Posterior vena cava (tissue), 2 donors: ENCODE measurements at regions not wholly inside any gene's neighbourhood (a gene's known extent, or its start where the extent isn't known, plus 50 kb on each side); places are given as distances from the start of the nearest gene placed in this dataset.
A peak's percentile ranks its signal among the peaks of the same experiment; 100 is the strongest.

Experiments
- DNase-seq: peaks from one replicate; pipeline ENCODE4 v3.0.0-alpha.2; 2020; ENCODE audit warnings: low spot score
- intact Hi-C, 2 donors: fragments of 100-400 bp; cut with DNase I; formaldehyde crosslinking; loops; one replicate each; pipeline versions ENCODE4 v1.14.1 to v1.14.2; 2022 to 2023
- donor health status: DM: yes; HTN: yes; CAD: no.
- donor health status: DM: yes; HTN: yes; CAD: no.

GRCh38 chr18:22538426-22538825, 120.7 kb upstream of the CTAGE1 start:
- intact Hi-C loops: no loop called here
- DNase-seq: peak; percentile 85

GRCh38 chr18:22539051-22539765, 121.5 kb upstream of the CTAGE1 start:
- intact Hi-C loops: no loop called here
- DNase-seq: peak; percentile 86

- no peak for DNase-seq
- intact Hi-C loops: loop anchor here in 1 of 2 donors (10.0 kb wide), 1 partner anchor 196 kb away; no protein-coding TSS in a partner anchor
Measured at GRCh38 chr18:22541232-22541631, 123.5 kb upstream of the CTAGE1 start.

- peak; percentile 88 for DNase-seq
- intact Hi-C loops: loop anchor here in 1 of 2 donors (10.0 kb wide), 1 partner anchor 198 kb away; no protein-coding TSS in a partner anchor
Measured at GRCh38 chr18:22542406-22542835, 124.7 kb upstream of the CTAGE1 start.

GRCh38 chr18:22543769-22544168, 126.1 kb upstream of the CTAGE1 start:
- DNase-seq: no peak
- intact Hi-C loops: loop anchor here (2.0 to 10.0 kb wide), 2 partner anchors 73 to 199 kb away; no protein-coding TSS in a partner anchor

GRCh38 chr18:22544626-22545025, 126.9 kb upstream of the CTAGE1 start:
- intact Hi-C loops: loop anchor here (2.0 to 10.0 kb wide), 2 partner anchors 74 to 200 kb away; no protein-coding TSS in a partner anchor
- DNase-seq: peak; percentile 87

- intact Hi-C loops: loop anchor here (2.0 to 10.0 kb wide), 2 partner anchors 74 to 200 kb away; no protein-coding TSS in a partner anchor
- DNase-seq: no peak
Measured at GRCh38 chr18:22545066-22545760, 127.5 kb upstream of the CTAGE1 start.

GRCh38 chr18:22546905-22547570, 129.3 kb upstream of the CTAGE1 start:
- intact Hi-C loops: loop anchor here in 1 of 2 donors (10.0 kb wide), 1 partner anchor 202 kb away; no protein-coding TSS in a partner anchor

GRCh38 chr18:22547807-22548561, 130.3 kb upstream of the CTAGE1 start:
- intact Hi-C loops: loop anchor here in 1 of 2 donors (10.0 kb wide), 1 partner anchor 203 kb away; no protein-coding TSS in a partner anchor
- no peak for DNase-seq

More at GRCh38 chr18:22546905-22547570, 129.3 kb upstream of the CTAGE1 start:
- DNase-seq: no peak

- intact Hi-C loops: loop anchor here in 1 of 2 donors (10.0 kb wide), 1 partner anchor 205 kb away; no protein-coding TSS in a partner anchor
- no peak for DNase-seq
Measured at GRCh38 chr18:22549260-22549937, 131.7 kb upstream of the CTAGE1 start.

- intact Hi-C loops: no loop called here
- DNase-seq: no peak
Measured at GRCh38 chr18:22550366-22550765, 132.7 kb upstream of the CTAGE1 start.

- intact Hi-C loops: no loop called here
- DNase-seq: no peak
Measured at GRCh38 chr18:22550861-22551260, 133.1 kb upstream of the CTAGE1 start.

- DNase-seq: no peak
- intact Hi-C loops: no loop called here
Measured at GRCh38 chr18:22551536-22552151, 133.9 kb upstream of the CTAGE1 start.

- intact Hi-C loops: no loop called here
- DNase-seq: no peak
Measured at GRCh38 chr18:22552254-22552653, 134.5 kb upstream of the CTAGE1 start.

- DNase-seq: no peak
- intact Hi-C loops: loop anchor here in 1 of 2 donors (1.0 kb wide), 1 partner anchor 81 kb away; no protein-coding TSS in a partner anchor
Measured at GRCh38 chr18:22552899-22553460, 135.3 kb upstream of the CTAGE1 start.

GRCh38 chr18:22556222-22557167, 138.8 kb upstream of the CTAGE1 start:
- DNase-seq: peak; percentile 82
- intact Hi-C loops: no loop called here
